Stimulated activated CD8-positive, alpha-beta memory T cell treated with anti-CD3 and anti-CD28 coated beads, Interleukin-7, amount 100 ng/mL, for 1 hour (primary cell): ENCODE measurements at regions not wholly inside any gene's neighbourhood (a gene's known extent, or its start where the extent isn't known, plus 50 kb on each side); places are given as distances from the start of the nearest gene placed in this dataset.
"Not testable (repeated sequence)": the region's sequence is repeated elsewhere in the genome, so short reads cannot be mapped to it uniquely, and the experiment has no call there.

Source experiments
- DNase-seq, 2 donors: peaks; one replicate each; pipeline ENCODE4 v3.0.0-alpha.2; 2020; ENCODE audit warnings: low read depth in 2 of 2

DNA sequence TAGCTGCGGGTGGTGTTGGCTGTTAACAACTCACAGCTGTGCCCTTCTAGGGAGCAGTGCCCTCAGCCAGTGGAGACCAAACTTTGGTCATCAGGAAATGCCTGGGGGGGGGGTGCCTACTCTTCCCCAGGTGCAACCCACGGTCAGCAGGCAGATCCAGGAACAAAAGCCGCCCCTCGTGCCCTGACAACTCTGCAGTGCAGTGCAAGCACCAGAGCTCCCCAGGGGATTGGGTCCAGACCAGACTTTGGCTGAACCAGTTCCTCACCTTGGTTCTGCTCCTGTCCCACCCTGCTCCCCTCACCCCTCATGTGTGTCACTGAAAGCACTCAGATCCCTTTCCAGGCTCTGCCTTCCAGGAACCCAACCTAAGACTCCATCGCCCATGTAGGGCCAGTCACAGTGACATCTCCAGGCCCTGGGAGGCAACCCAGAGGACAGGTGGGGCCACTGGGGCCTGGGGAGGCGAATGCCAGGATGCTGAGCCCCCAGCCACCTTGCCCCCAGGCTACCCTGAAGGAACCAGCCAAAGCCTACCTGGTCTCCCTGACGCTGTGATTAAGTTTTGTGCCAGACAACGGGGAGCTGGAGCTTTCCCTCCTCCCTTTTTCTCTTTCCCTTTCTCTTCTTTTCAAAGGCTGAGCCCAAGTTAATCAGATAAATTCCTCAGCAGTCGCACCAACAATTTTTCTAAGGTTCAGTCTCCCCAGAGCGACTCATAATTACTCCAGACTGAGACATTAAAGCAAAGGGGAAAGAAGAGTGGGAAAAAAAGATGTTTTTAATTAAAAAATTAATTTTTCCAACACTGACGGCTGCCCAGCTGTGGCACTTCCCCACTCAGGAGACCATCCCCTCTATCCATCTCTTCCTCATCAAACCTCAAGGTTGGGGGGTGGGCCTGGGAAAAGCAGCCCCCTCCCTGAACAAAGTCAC, 207.5 kb upstream of the LINGO1 start:
- no peak for DNase-seq

- no peak for DNase-seq
Measured at GRCh38 chr15:77839456-77839855, 206.7 kb upstream of the LINGO1 start.

GRCh38 chr15:77838595-77838994, 205.9 kb upstream of the LINGO1 start:
- DNase-seq = no peak

GRCh38 chr15:77838061-77838460, 205.3 kb upstream of the LINGO1 start:
- DNase-seq = no peak

DNA sequence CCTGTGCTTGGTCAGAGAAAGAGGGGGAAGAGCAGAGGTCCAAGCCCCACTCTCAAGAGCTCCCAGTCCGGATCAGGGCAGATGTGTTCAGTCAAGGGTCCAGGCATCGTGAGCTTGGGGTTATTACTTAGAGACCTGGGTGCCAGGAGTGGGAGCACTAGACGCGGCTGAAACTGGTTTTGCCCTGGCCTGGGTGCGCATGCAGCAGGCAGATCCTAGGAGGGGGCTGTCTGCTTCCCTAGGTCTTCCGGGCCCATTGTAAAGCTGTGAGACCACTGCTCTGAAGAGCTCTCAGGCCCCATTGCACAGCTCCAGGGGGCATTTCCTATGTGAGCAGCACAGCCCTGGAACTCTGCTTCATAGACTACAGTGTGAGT, 204.9 kb upstream of the LINGO1 start:
- no peak for DNase-seq

DNA sequence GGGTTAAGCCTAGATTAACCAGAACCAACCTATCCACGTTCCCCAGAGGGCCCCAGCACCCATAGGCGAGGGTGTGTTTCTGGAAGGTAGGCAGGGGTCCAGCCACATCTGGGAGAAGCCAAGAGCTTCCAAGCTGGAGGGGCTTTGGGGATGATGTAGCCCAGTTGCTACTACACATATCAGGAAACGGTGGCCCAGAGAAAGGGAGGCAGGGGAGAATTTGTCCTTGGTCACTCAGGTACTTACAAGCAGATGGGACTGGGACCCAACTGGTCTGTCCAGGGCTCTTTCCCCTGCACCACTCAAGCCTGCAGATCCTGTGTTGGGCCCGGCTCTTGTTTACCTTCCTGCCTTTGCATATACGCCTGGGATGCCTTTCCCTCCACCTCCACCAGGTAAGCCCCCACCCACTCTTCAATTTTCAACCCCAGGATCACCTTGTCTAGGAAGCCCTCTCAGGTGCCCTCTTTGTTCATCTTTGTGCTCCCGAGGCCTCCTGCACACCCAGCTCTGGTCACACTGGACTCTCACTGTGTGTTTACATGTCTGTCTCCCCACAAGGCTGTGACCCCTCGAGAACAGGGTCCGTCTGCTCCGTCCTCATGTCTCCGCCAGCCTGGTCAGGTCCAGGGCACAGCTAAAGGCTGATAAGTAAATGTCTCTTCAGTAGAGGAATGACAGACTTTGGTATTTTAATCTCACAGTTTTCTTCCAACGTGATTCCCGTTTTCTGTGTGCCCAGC, 204.4 kb upstream of the LINGO1 start:
- DNase-seq = no peak

DNA sequence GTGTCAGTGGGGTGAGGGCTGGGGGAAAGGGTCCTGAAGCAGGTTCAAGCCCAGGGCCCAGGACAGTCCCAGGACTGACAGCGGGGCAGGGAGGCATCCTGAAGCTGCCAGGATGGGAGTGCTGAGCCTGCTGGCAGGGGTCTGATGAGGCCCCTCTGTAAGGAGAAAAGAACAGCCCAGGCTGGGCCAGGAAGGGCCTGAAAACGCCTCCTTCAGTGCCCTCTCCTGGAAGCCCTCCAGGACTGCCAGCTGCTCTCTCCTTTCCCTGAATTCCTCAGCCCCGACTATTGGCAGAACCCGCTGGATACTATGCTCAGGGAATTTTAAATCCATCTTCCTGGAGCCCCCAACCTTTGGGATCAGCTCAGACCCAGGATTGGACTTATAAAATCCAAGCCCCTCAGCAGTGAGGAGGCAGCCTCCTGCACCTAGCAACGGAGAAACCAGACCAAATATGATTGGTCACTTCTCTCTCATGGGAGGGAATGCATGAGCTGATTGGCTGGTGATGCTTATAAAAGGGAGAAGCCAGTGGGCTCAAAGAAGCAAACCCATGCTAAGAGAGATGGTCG, 203.5 kb upstream of the LINGO1 start:
- DNase-seq = no peak

- no peak for DNase-seq
Measured at GRCh38 chr15:77834276-77834990, 201.7 kb upstream of the LINGO1 start.

- no peak for DNase-seq
Measured at GRCh38 chr15:77832874-77833273, 200.2 kb upstream of the LINGO1 start.

GRCh38 chr15:77831986-77832385, 199.3 kb upstream of the LINGO1 start:
- no peak for DNase-seq

DNA sequence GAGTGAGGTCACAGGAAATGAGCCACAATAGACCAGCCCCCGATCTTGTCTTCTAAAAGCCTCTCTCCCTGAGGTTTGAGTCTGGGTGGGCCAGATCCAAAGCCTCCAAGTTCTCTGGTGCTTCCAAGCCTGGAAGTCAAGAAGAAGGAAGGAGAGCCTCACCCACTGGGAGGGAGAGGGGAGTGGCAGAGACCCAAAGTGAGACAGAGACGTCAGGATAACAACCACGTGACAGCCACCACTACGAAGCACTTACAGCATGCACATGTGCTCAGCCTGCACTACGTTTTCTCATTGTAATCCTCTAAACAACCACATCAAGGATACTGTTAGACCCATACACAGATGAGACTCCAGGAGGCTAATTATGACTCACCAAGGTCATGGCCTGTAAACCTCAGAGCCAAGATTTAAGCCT, 197.3 kb upstream of the LINGO1 start:
- DNase-seq = no peak

DNA sequence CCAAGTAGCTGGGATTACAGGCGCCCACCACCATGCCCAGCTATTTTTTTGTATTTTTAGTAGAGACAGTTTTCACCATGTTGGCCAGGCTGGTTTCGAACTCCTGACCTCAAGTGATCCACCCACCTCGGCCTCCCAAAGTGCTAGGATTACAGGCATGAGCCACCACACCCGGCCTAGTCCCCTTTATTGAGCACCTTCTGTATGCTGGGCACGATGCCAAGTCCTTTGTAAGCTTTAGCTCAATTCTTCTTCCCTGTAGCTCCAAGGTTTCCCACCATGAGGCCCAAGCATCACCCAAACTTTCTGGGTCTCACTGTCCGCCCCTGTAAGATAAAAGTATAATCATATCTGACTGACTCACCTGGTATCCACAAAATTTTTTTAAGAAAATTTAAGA, 196.6 kb upstream of the LINGO1 start:
- DNase-seq = not testable (repeated sequence)

DNA sequence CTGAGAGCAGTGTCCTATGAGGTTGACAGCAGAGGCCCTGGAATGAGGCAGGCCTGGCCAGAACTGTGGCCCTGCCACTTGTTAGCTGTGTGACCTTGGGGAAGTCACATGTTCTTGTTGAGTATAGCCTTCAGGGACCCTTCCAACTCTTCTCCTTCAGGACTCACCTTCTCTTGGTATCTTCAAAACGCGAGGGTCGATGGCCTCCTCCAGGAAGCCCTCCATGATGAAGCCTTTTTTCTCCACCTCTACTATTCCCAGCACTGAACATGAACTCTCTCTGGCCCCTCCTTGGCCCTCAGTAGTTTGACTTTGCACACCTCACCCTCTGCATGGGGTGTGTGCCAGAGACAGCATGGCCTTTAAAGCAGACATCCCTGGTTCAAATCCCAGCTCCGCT, 195.1 kb upstream of the LINGO1 start:
- DNase-seq = no peak

DNA sequence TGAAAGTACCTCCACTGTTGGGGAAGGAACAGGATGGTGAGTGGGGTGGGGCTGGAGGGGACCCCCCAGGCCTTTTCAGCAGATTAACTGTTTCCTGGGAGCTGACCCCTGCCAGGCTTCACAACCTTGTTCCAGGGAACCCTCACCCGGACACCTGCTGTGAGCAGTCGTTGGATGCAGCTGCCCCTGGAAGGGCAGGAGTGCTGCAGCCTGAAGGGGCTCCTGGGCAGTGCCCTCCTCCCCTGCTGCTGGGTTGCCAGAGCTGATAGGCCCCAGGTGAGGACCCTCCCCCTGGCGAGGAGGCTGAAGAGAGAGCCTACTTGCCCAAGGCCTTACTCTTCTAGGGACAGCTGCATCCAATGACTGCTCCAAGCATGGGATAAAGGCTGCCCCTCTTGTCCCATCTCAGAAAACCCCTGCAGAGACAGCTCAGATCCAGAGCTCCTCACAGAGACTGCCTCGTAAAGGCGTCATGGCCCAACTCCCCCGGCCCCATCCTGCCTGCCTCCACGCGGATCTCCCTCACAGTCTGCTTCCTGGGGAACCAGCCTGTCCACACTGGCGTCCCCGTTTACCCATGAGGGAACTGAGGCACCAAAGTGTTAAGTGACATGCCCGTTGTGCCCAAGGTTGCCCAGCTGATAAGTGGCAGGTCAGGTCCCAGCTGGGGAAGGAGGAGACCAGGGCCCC, 193.4 kb upstream of the LINGO1 start:
- DNase-seq = no peak

DNA sequence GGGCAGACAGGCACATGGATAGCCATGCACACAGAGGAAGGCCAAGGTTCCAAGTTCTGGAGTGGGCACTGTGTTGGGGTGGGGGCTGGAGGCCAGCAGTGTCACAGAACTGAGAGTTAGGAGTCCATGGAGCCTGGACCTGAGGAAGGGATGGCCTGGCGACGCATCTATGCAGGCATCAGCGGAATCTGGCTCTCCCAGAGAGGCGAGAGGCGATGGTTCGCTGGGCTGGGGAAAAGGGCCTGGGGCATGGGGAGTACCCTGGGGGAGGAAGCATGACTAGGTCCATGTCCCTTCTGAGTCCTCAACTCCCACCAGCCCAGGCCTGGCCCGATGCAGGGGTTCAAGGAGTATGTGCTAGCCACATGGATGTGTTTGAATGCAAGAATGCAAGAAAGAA, 192.8 kb upstream of the LINGO1 start:
- no peak for DNase-seq

- no peak for DNase-seq
Measured at GRCh38 chr15:77825252-77825542, 192.5 kb upstream of the LINGO1 start.

DNA sequence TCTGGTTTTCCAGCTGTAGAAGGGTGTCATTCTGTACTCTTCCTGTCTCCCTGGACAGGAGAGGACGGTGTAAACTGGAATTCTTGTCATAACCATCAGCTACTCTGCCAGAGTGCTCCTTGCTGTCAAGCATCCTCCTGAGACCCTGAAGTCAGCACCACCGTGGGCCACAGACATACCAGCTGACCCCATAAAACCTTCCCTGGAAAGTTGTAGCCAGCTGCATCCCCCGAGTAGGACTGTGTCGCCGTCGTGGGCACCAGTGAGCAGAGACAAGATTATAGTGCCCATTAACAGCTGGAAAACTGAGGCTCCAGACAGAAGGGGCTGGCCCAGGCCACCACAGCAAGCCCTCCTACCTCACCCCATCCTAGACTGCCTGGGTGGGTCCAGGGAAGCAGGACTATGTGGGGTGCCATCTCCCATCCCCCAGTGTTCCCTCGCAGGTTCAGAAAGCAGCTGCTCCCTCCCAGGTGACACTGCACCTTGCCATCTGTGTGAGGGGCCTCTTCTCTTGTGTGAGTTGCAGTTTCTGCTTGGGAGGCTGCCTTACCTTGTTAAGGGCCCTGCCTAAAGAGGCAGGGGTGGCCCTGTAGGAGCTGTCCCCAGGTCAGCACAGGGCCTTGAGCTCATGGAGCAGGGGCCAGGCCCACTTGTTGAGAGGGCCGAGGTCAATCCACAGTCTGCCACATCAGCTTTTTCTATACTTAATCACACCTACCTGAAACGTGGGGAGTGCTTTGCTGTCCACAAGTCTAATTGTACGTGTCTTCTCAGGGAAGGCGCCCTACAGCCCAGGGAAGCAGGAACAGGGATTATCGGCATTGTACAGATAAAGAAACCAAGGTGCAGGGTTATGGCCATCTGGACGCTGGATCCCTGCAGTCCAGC, 191.9 kb upstream of the LINGO1 start:
- DNase-seq = no peak

- no peak for DNase-seq
Measured at GRCh38 chr15:77823736-77824135, 191.0 kb upstream of the LINGO1 start.

DNA sequence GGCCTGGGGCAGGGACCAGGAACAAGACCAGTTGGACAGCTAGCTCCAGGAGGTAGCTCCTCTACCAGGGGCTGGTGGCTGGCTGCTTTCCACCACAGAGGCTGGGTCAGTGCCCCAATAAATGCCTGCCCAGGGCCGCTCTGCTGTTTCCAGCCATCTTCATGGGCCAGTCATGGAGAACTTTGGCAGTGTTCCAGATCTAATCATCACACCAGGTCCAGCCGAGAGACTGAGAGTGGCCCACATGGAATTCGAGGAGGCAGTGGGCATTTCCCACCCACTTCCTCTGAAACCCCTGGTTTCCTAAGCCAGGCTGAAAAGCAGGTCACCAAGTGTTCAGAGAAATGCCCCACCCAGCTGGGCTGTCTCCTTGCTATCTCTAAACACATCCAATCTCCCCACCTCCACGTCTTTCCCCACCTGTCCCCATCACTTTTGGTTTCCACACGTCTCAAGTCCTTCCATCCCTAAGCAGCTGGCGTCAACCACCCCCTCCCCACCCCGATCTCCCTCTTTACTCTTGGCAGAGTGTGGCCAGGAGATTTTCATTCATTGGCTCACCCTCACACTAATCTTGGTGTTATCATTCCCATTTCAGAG, 190.0 kb upstream of the LINGO1 start:
- DNase-seq = no peak

GRCh38 chr15:77821959-77822256, 189.2 kb upstream of the LINGO1 start:
- DNase-seq = no peak
